Brain microvascular endothelial cell (primary cell): ENCODE measurements at regions not wholly inside any gene's neighbourhood (a gene's known extent, or its start where the extent isn't known, plus 50 kb on each side); places are given as distances from the start of the nearest gene placed in this dataset.
"Not testable (repeated sequence)": the region's sequence is repeated elsewhere in the genome, so short reads cannot be mapped to it uniquely, and the experiment has no call there.

Experiments used
- DNase-seq: peaks from one replicate; pipeline ENCODE4 v3.0.0-alpha.2; 2020
- H3K27ac ChIP-seq: fragments of 250-450 bp; sonication (Bioruptor Pico); 2 replicates; pipeline ENCODE4 v1.5.1; 2020; ENCODE audit warnings: mild to moderate bottlenecking, moderate library complexity
- H3K27me3 ChIP-seq: fragments of 250-450 bp; sonication (Bioruptor Pico); replicated peaks from 2 replicates; pipeline ENCODE4 v1.5.1; 2020; ENCODE audit warnings: mild to moderate bottlenecking
- H3K36me3 ChIP-seq: fragments of 250-450 bp; sonication (Bioruptor Pico); replicated peaks from 2 replicates; pipeline ENCODE4 v1.5.1; 2020; ENCODE audit warnings: mild to moderate bottlenecking
- H3K4me3 ChIP-seq: 2 replicates; pipeline ENCODE4 v1.5.1; 2011; ENCODE audit warnings: low read depth, mild to moderate bottlenecking, control low read depth, low read length, moderate library complexity
- CTCF ChIP-seq: IDR thresholded peaks from 2 replicates; pipeline ENCODE4 v1.5.1; 2011; ENCODE audit warnings: low read depth, mild to moderate bottlenecking, moderate library complexity, low read length, control low read depth, inconsistent platforms; ENCODE audit errors: missing control alignments
- in situ Hi-C: cut with HindIII; loops from 2 replicates; pipeline ENCODE4 v1.10.0; 2017; ENCODE audit warnings: low sequenced_read_pairs, low pct_ligation_motif_present

GRCh38 chr2:195570329-195570728 is 86.7 kb upstream of the SLC39A10 start:
- H3K27ac ChIP-seq, result no peak overlapping the region
- no peaks in the 10 kb centered on the region for H3K36me3 ChIP-seq
- no peak overlapping the region for H3K4me3 ChIP-seq
- no peak for DNase-seq
- H3K27me3 ChIP-seq, result no peaks in the 10 kb centered on the region
- in situ Hi-C loops, result no loop called here
- no peak for TF ChIP-seq CTCF

GRCh38 chr2:195569255-195569654 is 87.8 kb upstream of the SLC39A10 start:
- in situ Hi-C loops, result no loop called here

GRCh38 chr2:195564625-195565135 is 92.3 kb upstream of the SLC39A10 start:
- in situ Hi-C loops, H3K27me3 ChIP-seq, H3K4me3 ChIP-seq, H3K36me3 ChIP-seq, H3K27ac ChIP-seq, DNase-seq: not testable (repeated sequence)

More at GRCh38 chr2:195569255-195569654, 87.8 kb upstream of the SLC39A10 start:
- DNase-seq, result no peak
- no peaks in the 10 kb centered on the region for H3K27me3 ChIP-seq
- no peak for TF ChIP-seq CTCF
- no peak overlapping the region for H3K4me3 ChIP-seq
- H3K36me3 ChIP-seq, result no peaks in the 10 kb centered on the region
- no peak overlapping the region for H3K27ac ChIP-seq

GRCh38 chr2:195563857-195564512 is 93.0 kb upstream of the SLC39A10 start:
- in situ Hi-C loops, result no loop called here
- TF ChIP-seq CTCF, result no peak
- Histone ChIP-seq H3K36me3 (no peaks in the 10 kb centered on the region), H3K4me3 (no peak overlapping the region), H3K27ac (peak overlapping the region; percentile 9), H3K27me3 (no peaks in the 10 kb centered on the region)
- DNase-seq, result no peak

GRCh38 chr2:195562570-195563566 is 94.2 kb upstream of the SLC39A10 start:
- Histone ChIP-seq H3K36me3 (no peaks in the 10 kb centered on the region), H3K27ac (no peak overlapping the region), H3K4me3 (no peak overlapping the region), H3K27me3 (no peaks in the 10 kb centered on the region)
- no peak for TF ChIP-seq CTCF
- no peak for DNase-seq
- in situ Hi-C loops, result no loop called here
